ENCODE measurements at regions not wholly inside any gene's neighbourhood (a gene's known extent, or its start where the extent isn't known, plus 50 kb on each side); places are given as distances from the start of the nearest gene placed in this dataset.

- CTCF ChIA-PET (ENCODE audit: low intra/inter-chr PET ratio, low total read pairs): no interaction called here
- ATAC-seq (no peak), DNase-seq (ENCODE audit: low spot score) (no peak), FAIRE-seq (no peak)
- Histone ChIP-seq H3K4me2 (ENCODE audit: low read depth, low read length) (no peak overlapping the region), H3K9me3 (ENCODE audit: low read length) (no peaks in the 10 kb centered on the region), H3K36me3 (replicated peaks in 1 of 2; ENCODE audit: control insufficient read depth in 1 of 2, insufficient read depth in 2 of 2, low read length in 2 of 2) (no peaks in the 10 kb centered on the region), H3K9ac (ENCODE audit: insufficient read depth, low read depth, low read length) (no peak overlapping the region), H3K27ac (ENCODE audit: extremely low read length, insufficient read depth, low read length) (no peak overlapping the region), H3K4me3 (replicated peaks in 1 of 3; ENCODE audit: insufficient read depth in 1 of 3, low read depth in 2 of 3, low read length in 3 of 3) (no peak overlapping the region), H4K20me1 (ENCODE audit: insufficient read depth, low read length) (no peaks in the 10 kb centered on the region), H3K4me1 (ENCODE audit: insufficient read depth, low read length) (no peaks in the 10 kb centered on the region), H2AFZ (ENCODE audit: low read length) (no peak overlapping the region), H3K79me2 (ENCODE audit: insufficient read depth, low read length) (no peaks in the 10 kb centered on the region), H3K27me3 (ENCODE audit: control insufficient read depth in 1 of 2, insufficient read depth in 2 of 2, low read length in 2 of 2) (no peaks in the 10 kb centered on the region; a peak in 1 of 5 replicates)
- BruUV-seq (replicated peaks): no TSS peak
- no peak for TF ChIP-seq FOXM1 (CRISPR knock-in tag; IDR thresholded peaks at IDR 0.05)
- no peak for TF ChIP-seq MBD4 (IDR thresholded peaks at IDR 0.05; ENCODE audit: borderline replicate concordance, low read length)
- TF ChIP-seq THAP9 (CRISPR knock-in tag; IDR thresholded peaks at IDR 0.05; ENCODE audit: borderline replicate concordance): no peak
- no peak for TF ChIP-seq NFATC3 (CRISPR knock-in tag; IDR thresholded peaks at IDR 0.05)
- intact Hi-C loops (cut with micrococcal nuclease; ENCODE audit: unreplicated experiment) (no loop called here), in situ Hi-C loops (cut with HindIII; ENCODE audit: extremely low pct_ligation_motif_present, low pct_unique_long_range_greater_than_20kb) (no loop called here)
- POLR2A ChIA-PET: no interaction called here
- WGBS (ENCODE audit: low lambda C conversion rate): 2% methylated on average over 2 of the region's 2 CpGs
Observed at GRCh38 chr3:64345371-64345770, 120.1 kb upstream of the PRICKLE2 start.

- 0% methylated on average over 2 of the region's 4 CpGs for WGBS (ENCODE audit: low lambda C conversion rate)
- H3K27me3 ChIP-seq (ENCODE audit: control insufficient read depth in 1 of 2, insufficient read depth in 2 of 2, low read length in 2 of 2): no peaks in the 10 kb centered on the region; a peak in 1 of 5 replicates
- H3K4me3 ChIP-seq (replicated peaks in 1 of 3; ENCODE audit: insufficient read depth in 1 of 3, low read depth in 2 of 3, low read length in 3 of 3): no peak overlapping the region
- intact Hi-C loops (cut with micrococcal nuclease; ENCODE audit: unreplicated experiment): no loop called here
- no peaks in the 10 kb centered on the region for H3K9me3 ChIP-seq (ENCODE audit: low read length)
- no TSS peak for BruUV-seq (replicated peaks)
- no peak overlapping the region for H3K4me2 ChIP-seq (ENCODE audit: low read depth, low read length)
- H3K4me1 ChIP-seq (ENCODE audit: insufficient read depth, low read length): no peaks in the 10 kb centered on the region
- ChIA-PET POLR2A (no interaction called here), CTCF (ENCODE audit: low intra/inter-chr PET ratio, low total read pairs) (no interaction called here)
- FAIRE-seq (no peak), DNase-seq (ENCODE audit: low spot score) (no peak), ATAC-seq (no peak)
- no peaks in the 10 kb centered on the region for H3K36me3 ChIP-seq (replicated peaks in 1 of 2; ENCODE audit: control insufficient read depth in 1 of 2, insufficient read depth in 2 of 2, low read length in 2 of 2)
- no peaks in the 10 kb centered on the region for H4K20me1 ChIP-seq (ENCODE audit: insufficient read depth, low read length)
- no peak overlapping the region for H3K27ac ChIP-seq (ENCODE audit: extremely low read length, insufficient read depth, low read length)
- in situ Hi-C loops (cut with HindIII; ENCODE audit: extremely low pct_ligation_motif_present, low pct_unique_long_range_greater_than_20kb): no loop called here
- H3K9ac ChIP-seq (ENCODE audit: insufficient read depth, low read depth, low read length): no peak overlapping the region
- no peaks in the 10 kb centered on the region for H3K79me2 ChIP-seq (ENCODE audit: insufficient read depth, low read length)
- H2AFZ ChIP-seq (ENCODE audit: low read length): no peak overlapping the region
- TF ChIP-seq ZFP36L2 (CRISPR knock-in tag; IDR thresholded peaks at IDR 0.05) (no peak), TBX2 (CRISPR knock-in tag; IDR thresholded peaks at IDR 0.05; ENCODE audit: borderline replicate concordance) (no peak), ZNF562 (CRISPR knock-in tag; IDR thresholded peaks at IDR 0.05; ENCODE audit: borderline replicate concordance) (no peak), FOXC1 (CRISPR knock-in tag; IDR thresholded peaks at IDR 0.05; ENCODE audit: borderline replicate concordance) (no peak), TARDBP (CRISPR knock-in tag; IDR thresholded peaks at IDR 0.05) (no peak), FOXK2 (IDR thresholded peaks at IDR 0.05) (no peak), ZNF414 (CRISPR knock-in tag; IDR thresholded peaks at IDR 0.05) (no peak), GZF1 (CRISPR knock-in tag; IDR thresholded peaks at IDR 0.05) (no peak)
Observed at GRCh38 chr3:64344721-64345207, 119.5 kb upstream of the PRICKLE2 start.

All from HepG2 (cell line).